Activated naive CD8-positive, alpha-beta T cell treated with anti-CD3 and anti-CD28 coated beads, Interleukin-2, amount 50 U/mL, for 24 hours (primary cell): ENCODE measurements at regions not wholly inside any gene's neighbourhood (a gene's known extent, or its start where the extent isn't known, plus 50 kb on each side); places are given as distances from the start of the nearest gene placed in this dataset.

ENCODE experiments used
- ATAC-seq: fragments of 150-1000 bp; cut with Tn5 transposase; one replicate; pipeline ENCODE4 v1.10.0; 2021
- DNase-seq: peaks from one replicate; pipeline ENCODE4 v3.0.0; 2021
- H3K27ac Mint-ChIP-seq: one replicate; pipeline ENCODE4 v1.8.0; 2021; ENCODE audit warnings: mild to moderate bottlenecking, mixed read lengths
- H3K27me3 Mint-ChIP-seq: one replicate; pipeline ENCODE4 v1.8.0; 2021; ENCODE audit warnings: mixed read lengths
- H3K36me3 Mint-ChIP-seq: one replicate; pipeline ENCODE4 v1.8.0; 2021; ENCODE audit warnings: low read depth, mixed read lengths
- H3K4me1 Mint-ChIP-seq: one replicate; pipeline ENCODE4 v1.8.0; 2021; ENCODE audit warnings: mixed read lengths
- H3K4me3 Mint-ChIP-seq: one replicate; pipeline ENCODE4 v1.8.0; 2021; ENCODE audit warnings: mild to moderate bottlenecking, moderate library complexity, mixed read lengths
- H3K9me3 Mint-ChIP-seq: one replicate; pipeline ENCODE4 v1.8.0; 2021; ENCODE audit warnings: mixed read lengths

- H3K27me3 Mint-ChIP-seq: no peaks in the 10 kb centered on the region
- DNase-seq: no peak
- H3K4me3 Mint-ChIP-seq: no peak overlapping the region
- ATAC-seq: no peak
- H3K4me1 Mint-ChIP-seq: no peaks in the 10 kb centered on the region
- H3K27ac Mint-ChIP-seq: no peak overlapping the region
- no peaks in the 10 kb centered on the region for H3K36me3 Mint-ChIP-seq
- peaks cover 34% of the 10 kb centered on the region for H3K9me3 Mint-ChIP-seq
Observed at GRCh38 chr4:115355329-115355728, 241.9 kb upstream of the NDST4 start.

DNA sequence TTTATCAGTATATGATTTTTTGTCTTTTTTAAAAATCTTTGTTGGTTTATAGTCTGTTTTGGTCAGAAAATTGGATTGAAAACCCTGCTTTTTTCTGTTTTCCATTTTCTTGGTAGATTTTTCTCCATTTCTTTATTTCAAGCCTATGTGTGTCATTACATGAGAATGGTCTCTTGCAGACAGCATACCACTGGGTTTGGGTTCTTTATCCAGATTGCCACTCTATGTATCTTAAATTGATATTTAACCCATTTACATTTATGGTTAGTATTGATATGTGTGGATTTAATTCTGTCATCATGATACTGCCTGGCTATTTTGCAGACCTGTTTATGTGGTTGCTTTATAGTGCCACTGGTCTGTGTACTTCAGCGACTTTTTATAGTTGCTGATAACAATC is 239.9 kb upstream of the NDST4 start:
- Mint-ChIP-seq H3K36me3 (no peaks in the 10 kb centered on the region), H3K27me3 (no peaks in the 10 kb centered on the region), H3K4me3 (no peak overlapping the region), H3K9me3 (peaks cover 34% of the 10 kb centered on the region), H3K27ac (no peak overlapping the region), H3K4me1 (no peaks in the 10 kb centered on the region)
- ATAC-seq: no peak
- no peak for DNase-seq

DNA sequence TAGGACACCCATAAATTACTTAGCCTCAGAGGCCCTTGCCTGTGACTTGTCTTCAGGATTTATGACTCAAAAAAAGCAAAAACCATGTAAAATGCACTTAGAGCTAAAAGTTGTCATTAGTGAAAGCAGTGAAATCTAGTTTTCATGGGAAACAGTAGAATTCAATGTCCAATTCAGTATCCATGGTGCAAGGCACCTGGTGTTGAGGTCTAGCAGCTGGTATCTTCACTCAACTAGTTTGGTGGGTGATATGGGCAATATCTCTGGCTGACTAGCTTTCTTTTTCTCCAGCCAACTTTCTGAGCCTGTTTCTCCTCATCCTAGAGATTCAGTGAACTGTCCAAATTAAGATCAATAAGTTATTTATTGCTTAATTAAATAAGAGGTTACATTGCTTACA is 229.8 kb upstream of the NDST4 start:
- no peaks in the 10 kb centered on the region for H3K27me3 Mint-ChIP-seq
- H3K27ac Mint-ChIP-seq: no peak overlapping the region
- DNase-seq (no peak), ATAC-seq (no peak)
- H3K4me3 Mint-ChIP-seq: no peak overlapping the region
- no peaks in the 10 kb centered on the region for H3K36me3 Mint-ChIP-seq
- H3K4me1 Mint-ChIP-seq: no peaks in the 10 kb centered on the region
- H3K9me3 Mint-ChIP-seq: no peaks in the 10 kb centered on the region

GRCh38 chr4:115334736-115335411 is 221.5 kb upstream of the NDST4 start:
- Mint-ChIP-seq H3K27ac (no peak overlapping the region), H3K4me3 (no peak overlapping the region), H3K27me3 (no peaks in the 10 kb centered on the region), H3K9me3 (no peaks in the 10 kb centered on the region), H3K4me1 (no peaks in the 10 kb centered on the region), H3K36me3 (no peaks in the 10 kb centered on the region)
- ATAC-seq (no peak), DNase-seq (no peak)

GRCh38 chr4:115332078-115332477 is 218.7 kb upstream of the NDST4 start:
- no peak for ATAC-seq
- H3K4me3 Mint-ChIP-seq: no peak overlapping the region

DNA sequence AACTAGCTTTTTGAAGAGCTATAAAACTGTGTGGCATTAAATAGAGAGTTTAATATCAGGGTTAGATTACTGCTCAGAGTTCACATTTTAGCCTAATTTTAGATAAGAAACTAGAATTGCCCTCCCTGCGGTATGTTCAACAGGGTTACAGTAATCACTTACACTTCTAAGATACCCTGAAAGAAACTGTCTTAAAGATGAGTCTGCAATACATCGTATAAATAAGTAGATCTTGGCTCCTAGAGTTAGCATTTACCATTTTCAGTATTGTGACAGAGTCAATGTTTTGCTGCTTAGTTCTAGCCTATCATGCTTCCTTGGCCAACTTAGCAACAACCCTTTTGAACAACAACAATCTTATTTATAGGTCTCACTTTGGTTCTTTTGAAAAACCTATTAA is 217.8 kb upstream of the NDST4 start:
- Mint-ChIP-seq H3K36me3 (no peaks in the 10 kb centered on the region), H3K9me3 (no peaks in the 10 kb centered on the region), H3K27ac (no peak overlapping the region), H3K4me3 (no peak overlapping the region), H3K27me3 (no peaks in the 10 kb centered on the region), H3K4me1 (no peaks in the 10 kb centered on the region)
- ATAC-seq (no peak), DNase-seq (no peak)

More at GRCh38 chr4:115332078-115332477, 218.7 kb upstream of the NDST4 start:
- no peaks in the 10 kb centered on the region for H3K9me3 Mint-ChIP-seq
- no peak overlapping the region for H3K27ac Mint-ChIP-seq
- no peaks in the 10 kb centered on the region for H3K4me1 Mint-ChIP-seq
- no peaks in the 10 kb centered on the region for H3K27me3 Mint-ChIP-seq
- no peaks in the 10 kb centered on the region for H3K36me3 Mint-ChIP-seq
- DNase-seq: no peak

- Mint-ChIP-seq H3K4me1 (no peaks in the 10 kb centered on the region), H3K9me3 (no peaks in the 10 kb centered on the region), H3K4me3 (no peak overlapping the region), H3K36me3 (no peaks in the 10 kb centered on the region), H3K27me3 (no peaks in the 10 kb centered on the region), H3K27ac (no peak overlapping the region)
- no peak for DNase-seq
- ATAC-seq: no peak
Observed at GRCh38 chr4:115325836-115326235, 212.4 kb upstream of the NDST4 start.

DNA sequence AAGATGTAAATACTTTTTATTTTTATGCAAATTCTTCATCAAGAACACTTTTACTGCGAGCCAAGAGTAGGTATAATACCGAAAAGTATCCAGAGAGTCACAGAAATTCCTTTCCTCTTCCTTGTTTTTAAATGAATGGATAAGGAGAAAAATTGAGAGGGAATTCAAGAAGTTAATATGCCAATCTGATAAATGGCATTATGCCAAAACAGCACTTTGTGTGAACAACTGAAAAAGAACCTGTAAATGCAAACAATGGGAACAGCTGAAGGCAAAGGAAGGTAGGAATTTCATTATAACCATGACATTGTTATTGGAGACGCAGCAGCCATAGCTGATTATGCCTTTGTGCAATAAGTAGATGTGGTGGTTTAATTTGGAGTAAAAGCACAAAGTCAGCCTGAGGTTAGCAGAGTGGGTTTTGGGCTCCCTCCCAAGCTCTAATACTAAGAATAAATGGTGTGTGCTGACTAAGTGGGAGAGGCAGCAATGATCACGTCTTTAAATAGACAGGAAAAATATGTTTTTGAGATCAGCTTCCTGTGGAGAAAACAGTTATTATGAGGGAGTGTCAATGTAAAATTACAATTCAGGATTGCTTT is 209.8 kb upstream of the NDST4 start:
- Mint-ChIP-seq H3K36me3 (no peaks in the 10 kb centered on the region), H3K27ac (no peak overlapping the region), H3K9me3 (no peaks in the 10 kb centered on the region), H3K27me3 (no peaks in the 10 kb centered on the region), H3K4me1 (no peaks in the 10 kb centered on the region), H3K4me3 (no peak overlapping the region)
- DNase-seq: no peak
- no peak for ATAC-seq

- Mint-ChIP-seq H3K27me3 (no peaks in the 10 kb centered on the region), H3K9me3 (no peaks in the 10 kb centered on the region), H3K36me3 (no peaks in the 10 kb centered on the region), H3K4me1 (no peaks in the 10 kb centered on the region), H3K4me3 (no peak overlapping the region), H3K27ac (no peak overlapping the region)
- ATAC-seq: no peak
- no peak for DNase-seq
Observed at GRCh38 chr4:115315182-115315581, 201.8 kb upstream of the NDST4 start.

DNA sequence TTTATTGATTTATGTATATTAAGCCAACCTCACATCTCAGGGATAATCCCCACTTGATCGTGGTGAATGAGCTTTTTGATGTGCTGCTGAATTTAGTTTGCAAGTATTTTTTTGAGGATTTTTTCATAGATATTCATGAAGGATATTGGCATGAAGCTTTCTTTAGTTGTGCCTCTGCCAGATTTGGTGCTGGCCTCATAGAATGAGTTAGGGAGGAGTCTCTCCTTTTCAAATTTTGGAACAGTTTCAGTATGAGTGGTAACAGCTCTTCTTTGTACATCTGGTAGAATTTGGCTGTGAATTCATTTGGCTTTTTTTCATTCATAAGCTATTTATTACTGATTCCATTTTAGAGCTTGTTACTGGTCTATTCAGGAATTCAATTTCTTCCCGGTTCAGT is 197.2 kb upstream of the NDST4 start:
- H3K4me3 Mint-ChIP-seq: no peak overlapping the region
- no peaks in the 10 kb centered on the region for H3K9me3 Mint-ChIP-seq
- no peaks in the 10 kb centered on the region for H3K4me1 Mint-ChIP-seq
- no peaks in the 10 kb centered on the region for H3K27me3 Mint-ChIP-seq
- no peak overlapping the region for H3K27ac Mint-ChIP-seq
- no peak for ATAC-seq
- no peak for DNase-seq
- no peaks in the 10 kb centered on the region for H3K36me3 Mint-ChIP-seq

- Mint-ChIP-seq H3K27ac (no peak overlapping the region), H3K36me3 (no peaks in the 10 kb centered on the region), H3K4me1 (no peaks in the 10 kb centered on the region), H3K4me3 (no peak overlapping the region), H3K9me3 (no peaks in the 10 kb centered on the region), H3K27me3 (no peaks in the 10 kb centered on the region)
- DNase-seq: no peak
- ATAC-seq: no peak
Observed at GRCh38 chr4:115294717-115295116, 181.3 kb upstream of the NDST4 start.

DNA sequence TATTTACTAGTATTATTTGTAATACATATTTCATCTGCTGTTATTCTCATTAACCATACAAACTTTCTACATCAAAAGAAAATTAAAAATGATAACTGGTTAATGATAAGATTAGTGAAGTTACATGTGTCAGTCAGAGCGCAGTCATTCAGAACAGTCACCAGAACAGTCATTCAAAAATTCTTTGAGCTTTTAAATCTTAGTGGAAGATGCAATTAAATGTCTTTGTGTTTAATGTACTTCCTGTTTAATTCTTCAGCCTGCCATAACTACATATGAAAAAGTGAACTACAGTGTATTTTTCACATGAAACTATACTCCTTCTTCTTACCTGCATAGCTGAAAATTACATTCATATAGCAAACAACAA is 179.7 kb upstream of the NDST4 start:
- Mint-ChIP-seq H3K27me3 (no peaks in the 10 kb centered on the region), H3K36me3 (no peaks in the 10 kb centered on the region), H3K9me3 (no peaks in the 10 kb centered on the region), H3K4me1 (no peaks in the 10 kb centered on the region), H3K4me3 (no peak overlapping the region), H3K27ac (no peak overlapping the region)
- ATAC-seq (no peak), DNase-seq (no peak)

GRCh38 chr4:115292320-115293092 is 179.1 kb upstream of the NDST4 start:
- H3K4me3 Mint-ChIP-seq: no peak overlapping the region
- H3K27ac Mint-ChIP-seq: no peak overlapping the region
- H3K4me1 Mint-ChIP-seq: no peaks in the 10 kb centered on the region
- H3K27me3 Mint-ChIP-seq: no peaks in the 10 kb centered on the region
- H3K36me3 Mint-ChIP-seq: no peaks in the 10 kb centered on the region
- no peak for ATAC-seq
- H3K9me3 Mint-ChIP-seq: no peaks in the 10 kb centered on the region
- no peak for DNase-seq

GRCh38 chr4:115287426-115287825 is 174.0 kb upstream of the NDST4 start:
- ATAC-seq (no peak), DNase-seq (no peak)
- no peaks in the 10 kb centered on the region for H3K4me1 Mint-ChIP-seq
- H3K27ac Mint-ChIP-seq: no peak overlapping the region
- no peaks in the 10 kb centered on the region for H3K36me3 Mint-ChIP-seq
- no peaks in the 10 kb centered on the region for H3K9me3 Mint-ChIP-seq
- H3K27me3 Mint-ChIP-seq: no peaks in the 10 kb centered on the region
- H3K4me3 Mint-ChIP-seq: no peak overlapping the region

DNA sequence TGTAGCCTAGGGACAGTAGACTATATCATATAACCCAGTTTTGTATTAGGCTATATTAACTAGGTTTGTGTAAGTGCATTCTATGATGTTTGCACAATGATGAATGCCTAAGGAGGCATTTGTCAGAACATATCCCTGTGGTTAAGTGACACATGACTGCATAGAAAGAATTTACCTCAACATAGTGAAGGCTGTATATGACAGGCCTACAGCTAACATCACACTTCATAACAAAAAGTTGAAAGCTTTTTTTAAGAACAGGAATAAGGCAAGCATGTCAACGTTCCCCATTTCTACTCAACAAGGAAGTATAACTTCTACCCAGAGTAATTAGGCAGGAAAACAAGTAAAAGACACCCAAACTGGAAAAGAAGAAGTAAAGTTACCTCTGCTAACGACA is 165.9 kb upstream of the NDST4 start:
- DNase-seq: no peak
- no peaks in the 10 kb centered on the region for H3K36me3 Mint-ChIP-seq
- H3K4me3 Mint-ChIP-seq: no peak overlapping the region
- peaks cover 3% of the 10 kb centered on the region for H3K9me3 Mint-ChIP-seq
- H3K4me1 Mint-ChIP-seq: peaks cover 7% of the 10 kb centered on the region
- no peaks in the 10 kb centered on the region for H3K27me3 Mint-ChIP-seq
- ATAC-seq: no peak
- H3K27ac Mint-ChIP-seq: no peak overlapping the region
